ENCODE measurements at regions not wholly inside any gene's neighbourhood (a gene's known extent, or its start where the extent isn't known, plus 50 kb on each side); places are given as distances from the start of the nearest gene placed in this dataset.

GRCh38 chr1:208737922-208738321, 493.7 kb upstream of the PLXNA2 start:
- TF ChIP-seq FOXM1 (IDR thresholded peaks at IDR 0.05; ENCODE audit: borderline replicate concordance) (no peak), NFRKB (IDR thresholded peaks at IDR 0.05) (no peak), PKNOX1 (IDR thresholded peaks at IDR 0.05) (no peak)
